Activated T-cell treated with anti-CD3 and anti-CD28 coated beads, Interleukin-2, amount 50 U/mL, for 72 hours (primary cell): ENCODE measurements at regions not wholly inside any gene's neighbourhood (a gene's known extent, or its start where the extent isn't known, plus 50 kb on each side); places are given as distances from the start of the nearest gene placed in this dataset.
"Not testable (repeated sequence)": the region's sequence is repeated elsewhere in the genome, so short reads cannot be mapped to it uniquely, and the experiment has no call there.

Experiments
- ATAC-seq, 2 donors: fragments of 150-1000 bp; cut with Tn5 transposase; replicated peaks in 1 of 2; 2 replicates each; pipeline ENCODE4 v1.10.0; 2021; ENCODE audit warnings: moderate library complexity in 2 of 2, mild to moderate bottlenecking in 1 of 2
- DNase-seq, 2 donors: peaks; one replicate each; pipeline ENCODE4 v3.0.0; 2021 to 2022; ENCODE audit warnings: mixed read lengths in 1 of 2
- H3K27ac Mint-ChIP-seq: one replicate; pipeline ENCODE4 v1.8.0; 2022; ENCODE audit warnings: mild to moderate bottlenecking, moderate library complexity, mixed read lengths
- H3K27me3 Mint-ChIP-seq: one replicate; pipeline ENCODE4 v1.8.0; 2022; ENCODE audit warnings: low read depth, mixed read lengths
- H3K36me3 Mint-ChIP-seq, 2 donors: one replicate each; pipeline ENCODE4 v1.8.0; 2022; ENCODE audit warnings: mixed read lengths in 2 of 2, mild to moderate bottlenecking in 1 of 2; ENCODE audit not compliant: insufficient read depth in 2 of 2
- H3K4me1 Mint-ChIP-seq: one replicate; pipeline ENCODE4 v1.8.0; 2022; ENCODE audit warnings: low read depth, mixed read lengths
- H3K4me3 Mint-ChIP-seq, 2 donors: one replicate each; pipeline ENCODE4 v1.8.0; 2022; ENCODE audit warnings: mild to moderate bottlenecking in 2 of 2, mixed read lengths in 2 of 2, moderate library complexity in 2 of 2
- H3K9me3 Mint-ChIP-seq, 2 donors: one replicate each; pipeline ENCODE4 v1.8.0; 2022; ENCODE audit warnings: mixed read lengths in 2 of 2

DNA sequence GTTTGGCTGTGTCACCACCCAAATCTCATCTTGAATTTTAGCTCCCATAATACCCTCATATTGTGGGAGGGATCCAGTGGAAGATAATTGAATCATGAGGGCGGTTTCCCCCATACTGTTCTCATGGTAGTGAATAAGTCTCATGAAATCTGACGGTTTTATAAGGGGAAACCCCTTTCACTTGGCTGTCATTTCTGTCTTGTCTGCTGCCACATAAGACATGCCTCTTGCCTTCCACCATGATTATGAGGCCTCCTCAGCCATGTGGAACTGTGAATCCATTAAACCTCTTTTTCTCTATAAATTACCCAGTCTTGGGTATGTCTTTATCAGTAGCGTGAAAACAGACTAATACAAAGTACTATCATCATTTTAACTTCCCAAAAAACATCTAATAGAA lies 216.5 kb upstream of the SETMAR start:
- not testable (repeated sequence) for DNase-seq, H3K4me1 Mint-ChIP-seq, H3K27me3 Mint-ChIP-seq, H3K4me3 Mint-ChIP-seq, H3K9me3 Mint-ChIP-seq, H3K36me3 Mint-ChIP-seq
- peak in 1 of 2 donors; percentile 33 for ATAC-seq
- H3K27ac Mint-ChIP-seq: peak overlapping the region; percentile 26

DNA sequence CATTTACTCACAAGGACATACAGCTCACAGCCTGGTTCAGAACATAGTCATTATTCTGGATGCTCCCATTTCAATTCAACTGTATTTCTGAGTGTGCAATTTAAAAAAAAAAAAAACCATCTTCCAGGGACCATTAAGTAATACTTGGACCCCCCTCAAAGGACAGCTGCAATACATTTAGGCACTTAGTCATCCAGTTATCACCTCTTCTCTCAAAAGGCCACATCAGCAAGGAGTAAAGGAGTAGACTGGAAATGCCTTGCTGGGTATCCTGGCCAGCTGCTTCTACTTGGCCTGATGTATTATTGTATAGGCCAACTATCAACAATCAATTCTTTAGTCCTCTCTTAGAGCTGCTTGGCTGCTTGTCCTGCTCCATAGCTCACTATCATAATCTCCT lies 211.4 kb upstream of the SETMAR start:
- Mint-ChIP-seq H3K4me1 (no peaks in the 10 kb centered on the region), H3K27ac (no peak overlapping the region), H3K9me3 (no peaks in the 10 kb centered on the region), H3K27me3 (no peaks in the 10 kb centered on the region), H3K4me3 (no peak overlapping the region), H3K36me3 (no peaks in the 10 kb centered on the region)
- no peak for DNase-seq
- ATAC-seq: no peak

DNA sequence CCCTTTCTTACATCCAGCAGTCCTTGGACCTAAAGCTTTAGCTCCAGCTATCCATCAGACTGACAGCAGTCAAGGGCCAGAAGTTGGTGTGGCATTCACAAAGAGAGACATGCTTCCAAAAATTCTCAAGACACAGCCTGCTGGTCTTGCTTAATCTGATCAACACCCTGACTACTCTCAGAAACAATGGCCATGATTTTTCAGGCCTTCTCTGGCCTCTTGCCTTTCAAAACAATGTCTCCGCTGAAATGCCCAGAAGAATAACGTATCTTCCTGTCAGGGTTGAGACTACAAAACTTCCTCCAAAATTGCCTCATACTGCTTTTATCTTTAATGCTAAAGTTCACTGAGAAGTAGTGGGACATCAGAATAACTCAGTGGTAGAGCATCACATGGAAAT lies 205.4 kb upstream of the SETMAR start:
- Mint-ChIP-seq H3K27me3 (no peaks in the 10 kb centered on the region), H3K4me1 (no peaks in the 10 kb centered on the region), H3K9me3 (peaks cover 0 to 6% of the 10 kb centered on the region in 2 donors), H3K36me3 (no peaks in the 10 kb centered on the region), H3K27ac (no peak overlapping the region), H3K4me3 (no peak overlapping the region)
- ATAC-seq (no peak), DNase-seq (no peak)

DNA sequence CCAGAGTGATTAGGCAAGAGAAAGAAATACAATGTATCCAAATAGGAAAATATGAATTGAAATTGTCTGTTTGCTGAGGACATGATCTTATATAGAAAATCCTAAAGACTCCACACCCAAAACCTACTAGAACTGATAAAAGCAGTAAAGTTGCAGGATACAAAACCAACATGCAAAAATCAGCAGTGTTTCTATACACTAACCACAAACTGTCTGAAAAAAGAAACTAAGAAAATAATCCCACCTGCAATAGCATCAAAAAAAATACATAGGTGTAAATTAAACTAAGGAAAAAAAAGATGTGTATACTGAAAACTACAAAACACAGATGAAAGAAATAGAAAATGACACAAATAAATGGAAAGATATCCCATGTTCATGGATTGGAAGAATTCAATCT lies 203.6 kb upstream of the SETMAR start:
- no peaks in the 10 kb centered on the region for H3K36me3 Mint-ChIP-seq
- H3K27me3 Mint-ChIP-seq: no peaks in the 10 kb centered on the region
- peaks cover 0 to 6% of the 10 kb centered on the region in 2 donors for H3K9me3 Mint-ChIP-seq
- no peak overlapping the region for H3K4me3 Mint-ChIP-seq
- H3K27ac Mint-ChIP-seq: no peak overlapping the region
- ATAC-seq: no peak
- H3K4me1 Mint-ChIP-seq: no peaks in the 10 kb centered on the region
- no peak for DNase-seq

DNA sequence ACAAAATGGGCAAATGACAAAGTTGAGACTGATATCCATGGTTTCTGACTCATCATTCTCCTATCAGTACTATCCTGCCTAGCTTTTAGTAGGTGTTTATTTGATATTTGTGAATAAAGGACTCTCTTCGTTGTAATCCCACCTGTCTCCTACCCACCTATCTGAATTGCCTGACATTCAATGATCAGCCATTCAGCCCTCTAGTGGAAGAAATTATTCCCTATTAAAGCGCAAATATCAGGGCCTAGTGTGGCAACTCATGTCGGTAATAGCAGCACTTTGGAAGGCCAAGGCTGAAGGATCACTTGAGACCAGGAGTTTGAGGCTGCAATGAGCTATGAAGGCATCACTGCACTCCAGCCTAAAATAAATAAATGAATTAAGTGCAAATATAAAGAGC lies 195.7 kb upstream of the SETMAR start:
- H3K4me1 Mint-ChIP-seq: no peaks in the 10 kb centered on the region
- no peak for DNase-seq
- H3K4me3 Mint-ChIP-seq: no peak overlapping the region
- peaks cover 3 to 4% of the 10 kb centered on the region in 2 donors for H3K9me3 Mint-ChIP-seq
- ATAC-seq: no peak
- no peaks in the 10 kb centered on the region for H3K36me3 Mint-ChIP-seq
- no peak overlapping the region for H3K27ac Mint-ChIP-seq
- no peaks in the 10 kb centered on the region for H3K27me3 Mint-ChIP-seq

DNA sequence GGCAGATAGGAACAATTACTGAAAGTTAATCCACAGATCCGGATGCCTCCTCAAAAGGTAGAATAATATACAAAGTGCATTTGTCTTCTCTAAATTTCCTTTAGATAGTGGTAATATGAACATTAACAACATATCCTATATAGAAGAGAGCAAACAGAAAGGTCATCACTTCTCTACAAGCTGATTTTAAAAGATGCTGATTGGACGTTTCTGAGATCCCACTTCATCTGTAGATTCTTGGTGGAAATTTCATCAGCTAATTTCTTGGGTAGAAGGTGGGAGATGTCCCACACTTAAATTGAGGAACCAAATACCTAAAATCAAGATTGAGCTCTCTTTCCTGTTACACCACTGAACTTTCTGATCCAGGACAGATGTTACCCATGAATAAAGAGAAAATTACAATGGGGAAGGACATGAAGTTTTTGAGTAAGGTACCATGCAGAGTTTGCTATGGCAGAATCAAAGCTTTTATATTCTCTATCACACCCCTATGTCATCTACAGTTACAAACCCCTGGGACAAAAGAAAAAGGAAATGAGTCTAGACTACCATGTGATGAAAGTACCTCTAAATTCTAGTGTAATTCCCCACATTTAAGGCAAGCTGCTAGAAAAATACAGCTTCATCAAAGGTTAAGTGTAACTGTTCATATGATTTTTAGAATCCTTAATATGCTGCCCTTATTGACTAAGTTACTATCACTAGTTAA lies 189.2 kb upstream of the SETMAR start:
- Mint-ChIP-seq H3K36me3 (no peaks in the 10 kb centered on the region), H3K27me3 (no peaks in the 10 kb centered on the region), H3K4me3 (no peak overlapping the region), H3K27ac (no peak overlapping the region), H3K9me3 (peaks cover 0 to 1% of the 10 kb centered on the region in 2 donors), H3K4me1 (no peaks in the 10 kb centered on the region)
- ATAC-seq (no peak), DNase-seq (no peak)

DNA sequence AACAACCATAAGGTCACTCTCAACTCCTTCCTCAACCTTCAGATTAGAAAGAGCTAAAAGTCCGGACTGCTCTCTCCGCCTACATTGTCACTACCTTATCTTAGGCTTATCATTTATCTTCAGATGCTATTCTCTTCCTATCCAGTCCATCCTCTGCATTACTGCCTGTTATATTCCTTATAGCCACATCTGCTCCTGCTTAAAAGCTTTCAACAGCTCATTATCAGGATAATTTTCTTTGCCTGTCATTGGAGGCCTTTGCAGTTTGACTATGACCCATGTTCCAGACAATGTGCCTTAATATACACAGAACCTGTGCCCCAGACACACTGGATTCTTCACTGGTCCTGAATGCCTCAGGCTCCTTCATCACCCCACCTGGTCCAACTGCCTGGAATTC lies 184.1 kb upstream of the SETMAR start:
- Mint-ChIP-seq H3K4me3 (no peak overlapping the region), H3K36me3 (no peaks in the 10 kb centered on the region), H3K9me3 (no peaks in the 10 kb centered on the region), H3K27ac (no peak overlapping the region), H3K27me3 (no peaks in the 10 kb centered on the region), H3K4me1 (no peaks in the 10 kb centered on the region)
- DNase-seq (no peak), ATAC-seq (no peak)

DNA sequence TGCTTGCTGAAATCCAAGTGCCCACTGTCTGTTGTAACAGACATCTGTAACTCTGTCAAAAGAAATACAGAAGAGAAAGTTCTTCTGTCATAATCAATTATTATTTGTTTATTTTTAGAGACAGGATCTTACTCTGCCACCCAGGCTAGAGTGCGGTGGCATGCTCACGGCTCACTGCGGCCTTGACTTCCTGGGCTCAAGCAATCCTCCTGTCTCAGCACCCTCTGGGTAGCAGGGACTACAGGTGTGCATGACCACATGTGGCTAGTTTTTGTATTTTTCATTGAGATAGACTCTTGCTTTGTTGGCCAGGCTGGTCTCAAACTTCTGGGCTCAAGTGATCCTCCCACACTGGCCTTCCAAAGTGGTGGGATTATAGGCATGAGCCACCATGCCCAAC lies 177.6 kb upstream of the SETMAR start:
- no peak for DNase-seq
- no peaks in the 10 kb centered on the region for H3K36me3 Mint-ChIP-seq
- ATAC-seq: no peak
- H3K9me3 Mint-ChIP-seq: peaks cover 0 to 3% of the 10 kb centered on the region in 2 donors
- H3K27me3 Mint-ChIP-seq: no peaks in the 10 kb centered on the region
- no peak overlapping the region for H3K4me3 Mint-ChIP-seq
- no peak overlapping the region for H3K27ac Mint-ChIP-seq
- H3K4me1 Mint-ChIP-seq: no peaks in the 10 kb centered on the region

DNA sequence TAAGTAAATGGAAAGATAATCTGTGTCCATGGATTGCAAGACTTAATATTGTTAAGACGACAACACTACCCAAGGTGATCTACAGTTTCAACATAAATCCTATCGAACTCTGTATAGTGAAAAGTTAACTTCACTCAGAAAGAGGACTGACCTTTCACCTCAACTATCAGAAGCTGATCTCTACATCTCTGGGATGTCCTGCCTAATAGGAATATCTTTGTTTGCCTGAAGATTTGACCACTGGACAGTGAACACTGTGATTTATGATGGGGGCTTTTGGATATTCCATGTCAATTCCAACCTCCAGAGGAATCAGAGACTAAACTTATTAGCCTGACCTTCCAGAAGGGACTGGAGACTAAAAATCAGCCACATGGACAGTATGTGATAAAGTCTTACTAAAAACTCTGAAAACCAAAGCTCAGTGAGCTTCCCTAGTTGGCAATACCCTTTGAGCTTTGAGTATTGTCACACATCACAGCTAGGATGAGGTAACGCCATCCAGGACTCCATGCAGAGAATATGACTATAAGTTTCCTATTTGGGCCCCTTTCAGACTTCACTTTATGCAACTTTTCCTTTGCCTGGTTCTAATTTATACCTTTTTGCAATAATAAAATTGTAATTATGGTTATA lies 164.9 kb upstream of the SETMAR start:
- Mint-ChIP-seq H3K4me1 (no peaks in the 10 kb centered on the region), H3K27me3 (no peaks in the 10 kb centered on the region), H3K27ac (no peak overlapping the region), H3K4me3 (no peak overlapping the region), H3K36me3 (peaks cover 0 to 4% of the 10 kb centered on the region in 2 donors), H3K9me3 (peaks cover 0 to 4% of the 10 kb centered on the region in 2 donors)
- no peak for DNase-seq
- no peak for ATAC-seq

DNA sequence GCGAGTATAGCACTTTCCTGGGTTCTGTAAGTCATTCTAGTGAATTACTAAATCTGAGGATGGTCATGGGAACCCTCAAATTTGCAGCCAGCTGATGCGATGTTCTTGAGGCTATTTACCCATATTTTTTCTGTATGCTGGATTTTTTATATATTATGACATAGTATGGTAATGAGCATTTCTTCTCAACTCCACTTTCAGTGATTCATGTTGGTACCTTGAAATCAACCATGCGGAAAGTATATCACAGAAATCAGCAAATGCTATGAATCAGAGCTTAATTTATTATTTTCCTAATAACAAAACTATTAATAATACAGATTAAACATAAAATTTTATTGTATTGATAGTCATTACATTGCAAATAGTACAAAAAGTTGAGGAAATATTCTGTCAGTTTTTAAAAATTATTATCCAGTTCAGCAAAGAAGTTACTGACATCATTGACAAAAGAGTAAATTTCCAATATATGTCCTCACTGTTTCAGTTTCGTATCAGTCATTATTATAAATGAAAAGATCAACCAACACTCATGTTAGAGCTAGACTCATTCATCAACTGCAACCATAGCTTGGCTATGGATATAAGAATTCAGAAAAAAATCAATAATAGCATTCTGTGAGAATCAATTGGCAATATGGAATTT lies 164.3 kb upstream of the SETMAR start:
- Mint-ChIP-seq H3K9me3 (peaks cover 0 to 4% of the 10 kb centered on the region in 2 donors), H3K4me3 (no peak overlapping the region), H3K27me3 (no peaks in the 10 kb centered on the region), H3K4me1 (no peaks in the 10 kb centered on the region), H3K27ac (no peak overlapping the region), H3K36me3 (peaks cover 0 to 4% of the 10 kb centered on the region in 2 donors)
- no peak for DNase-seq
- no peak for ATAC-seq

DNA sequence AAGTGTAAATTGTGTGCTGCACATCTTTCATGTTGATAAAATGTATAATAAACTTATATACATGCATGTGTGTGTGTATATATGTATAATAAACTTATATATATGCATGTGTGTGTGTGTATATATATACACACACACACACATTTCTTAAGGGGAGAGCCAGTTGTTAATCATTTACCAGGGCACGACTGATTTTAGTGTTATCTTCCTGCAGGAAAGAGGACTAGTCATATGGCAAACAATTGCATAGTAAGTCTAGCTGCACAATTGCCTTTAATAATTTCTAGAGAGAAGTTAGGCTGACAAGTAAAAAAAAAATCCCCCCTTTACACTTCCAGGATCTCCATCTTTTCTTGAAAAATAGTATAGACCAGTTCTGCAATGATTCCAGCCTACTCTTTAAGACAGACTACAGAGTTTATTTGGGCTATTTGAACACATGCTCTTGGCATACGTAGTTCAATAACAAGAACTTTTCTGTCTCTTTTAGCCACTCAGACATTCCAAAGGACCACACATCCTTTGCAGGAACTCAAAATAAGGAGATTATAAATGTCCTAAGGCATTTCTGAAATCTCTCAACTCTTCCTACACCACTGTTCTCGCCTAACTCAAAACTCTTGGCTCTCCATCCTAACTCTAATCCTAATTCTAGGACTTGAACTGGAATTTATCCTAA lies 163.6 kb upstream of the SETMAR start:
- Mint-ChIP-seq H3K4me3 (no peak overlapping the region), H3K9me3 (peaks cover 0 to 4% of the 10 kb centered on the region in 2 donors), H3K4me1 (no peaks in the 10 kb centered on the region), H3K36me3 (peaks cover 0 to 4% of the 10 kb centered on the region in 2 donors), H3K27ac (no peak overlapping the region), H3K27me3 (no peaks in the 10 kb centered on the region)
- DNase-seq (no peak), ATAC-seq (no peak)

DNA sequence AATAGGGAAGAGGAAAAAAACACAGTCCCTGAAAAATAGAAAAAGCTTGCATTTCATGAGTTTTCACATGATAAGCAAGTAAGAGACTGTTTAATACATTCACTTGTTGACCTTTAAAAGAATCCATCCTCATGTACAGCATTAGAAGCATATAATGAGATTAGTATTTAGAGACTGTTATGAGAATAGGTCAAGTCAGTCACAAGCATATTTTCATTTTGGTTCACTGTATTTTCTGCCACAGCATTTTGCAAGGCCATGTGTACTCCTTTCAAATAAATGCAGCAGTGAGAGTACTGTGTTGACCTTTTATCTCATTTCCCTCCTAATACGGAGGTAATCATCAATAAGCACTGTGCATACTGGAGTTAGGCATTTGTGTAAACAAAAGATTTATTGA lies 162.2 kb upstream of the SETMAR start:
- no peak overlapping the region for H3K4me3 Mint-ChIP-seq
- H3K9me3 Mint-ChIP-seq: no peaks in the 10 kb centered on the region
- no peaks in the 10 kb centered on the region for H3K27me3 Mint-ChIP-seq
- H3K36me3 Mint-ChIP-seq: no peaks in the 10 kb centered on the region
- DNase-seq (no peak), ATAC-seq (no peak)
- H3K4me1 Mint-ChIP-seq: no peaks in the 10 kb centered on the region
- no peak overlapping the region for H3K27ac Mint-ChIP-seq

DNA sequence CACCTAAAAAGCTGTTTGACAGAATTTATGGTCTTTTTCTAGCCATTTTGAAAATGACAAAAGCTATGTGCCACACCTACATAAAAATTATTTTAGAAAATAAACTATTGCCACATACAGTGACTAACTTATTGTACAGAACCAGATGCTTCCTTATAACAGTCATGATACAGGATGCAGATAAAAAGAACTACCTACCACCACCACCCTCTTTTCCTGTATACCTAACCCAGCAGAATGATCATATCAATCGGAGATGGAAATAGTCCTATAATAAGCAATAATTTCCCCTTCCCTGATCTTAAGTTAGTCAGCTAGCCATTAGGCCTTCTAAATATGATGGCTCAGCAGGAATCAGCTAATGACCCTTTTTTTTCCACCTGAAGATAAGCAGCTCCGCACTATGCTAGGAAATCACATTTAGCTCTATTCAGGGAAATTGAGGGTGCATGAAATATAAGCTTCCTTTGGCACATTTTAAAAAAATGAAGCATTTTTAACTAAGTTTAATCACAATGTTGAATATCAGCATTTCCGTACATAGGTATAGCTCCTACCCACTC lies 155.5 kb upstream of the SETMAR start:
- Mint-ChIP-seq H3K27me3 (no peaks in the 10 kb centered on the region), H3K4me3 (no peak overlapping the region), H3K9me3 (peaks cover 0 to 3% of the 10 kb centered on the region in 2 donors), H3K27ac (no peak overlapping the region), H3K4me1 (no peaks in the 10 kb centered on the region), H3K36me3 (no peaks in the 10 kb centered on the region)
- ATAC-seq: no peak
- no peak for DNase-seq
